GM23338 (cell line): ENCODE measurements at regions not wholly inside any gene's neighbourhood (a gene's known extent, or its start where the extent isn't known, plus 50 kb on each side); places are given as distances from the start of the nearest gene placed in this dataset.

Experiments
- ATAC-seq: fragments of 200-7000 bp; cut with Tn5 transposase; 3 replicates; pipeline ENCODE4 v1.9.1; 2020
- DNase-seq: peaks from one replicate; pipeline ENCODE4 v3.0.0-alpha.2; 2015; ENCODE audit warnings: low spot score
- H2AFZ ChIP-seq: fragments of 200-600 bp; sonication (generic); 2 replicates; pipeline ENCODE4 v1.8.0; 2016; ENCODE audit warnings: antibody characterized with exemption, mild to moderate bottlenecking, moderate library complexity
- H3F3A ChIP-seq: fragments of 200-600 bp; sonication (generic); replicated peaks from 2 replicates; pipeline ENCODE4 v1.8.0; 2017; ENCODE audit warnings: antibody characterized with exemption, mixed run types, low read depth
- H3K27ac ChIP-seq: fragments of 200-600 bp; sonication (generic); 2 replicates; pipeline ENCODE4 v1.6.1; 2016; ENCODE audit warnings: low read depth
- H3K27me3 ChIP-seq: fragments of 200-600 bp; sonication (generic); 2 replicates; pipeline ENCODE4 v1.8.0; 2016; ENCODE audit warnings: mild to moderate bottlenecking, mixed run types, moderate library complexity; ENCODE audit not compliant: insufficient read depth
- H3K36me3 ChIP-seq: fragments of 200-600 bp; sonication (generic); 2 replicates; pipeline ENCODE4 v1.8.0; 2016; ENCODE audit warnings: mild to moderate bottlenecking; ENCODE audit not compliant: insufficient read depth
- H3K4me1 ChIP-seq: fragments of 200-600 bp; sonication (generic); 2 replicates; pipeline ENCODE4 v1.8.0; 2016; ENCODE audit warnings: mild to moderate bottlenecking, moderate library complexity; ENCODE audit not compliant: insufficient read depth
- H3K4me2 ChIP-seq: fragments of 200-600 bp; sonication (generic); 2 replicates; pipeline ENCODE4 v1.7.1; 2017; ENCODE audit warnings: mixed run types
- H3K4me3 ChIP-seq: fragments of 200-600 bp; sonication (generic); 2 replicates; pipeline ENCODE4 v1.6.1; 2016; ENCODE audit warnings: mixed run types
- H3K79me2 ChIP-seq: fragments of 200-600 bp; sonication (generic); replicated peaks from 2 replicates; pipeline ENCODE4 v1.8.0; 2017; ENCODE audit warnings: mild to moderate bottlenecking; ENCODE audit not compliant: insufficient read depth
- H3K9me2 ChIP-seq: fragments of 200-600 bp; sonication (generic); 2 replicates; pipeline ENCODE4 v1.8.0; 2017; ENCODE audit not compliant: insufficient read depth
- H4K20me1 ChIP-seq: fragments of 200-600 bp; sonication (generic); replicated peaks from 2 replicates; pipeline ENCODE4 v1.8.0; 2017; ENCODE audit warnings: mild to moderate bottlenecking; ENCODE audit not compliant: insufficient read depth
- H3K27ac Mint-ChIP-seq: 2 replicates; pipeline ENCODE4 v1.8.0; 2020; ENCODE audit warnings: inconsistent platforms, mild to moderate bottlenecking, moderate library complexity, mixed read lengths
- H3K27me3 Mint-ChIP-seq: 3 replicates; pipeline ENCODE4 v1.8.0; 2022; ENCODE audit warnings: low read depth, mild to moderate bottlenecking, moderate library complexity, mixed read lengths, inconsistent platforms; ENCODE audit not compliant: insufficient read depth, poor library complexity
- H3K36me3 Mint-ChIP-seq: 3 replicates; pipeline ENCODE4 v1.8.0; 2021; ENCODE audit warnings: low read depth, mild to moderate bottlenecking, inconsistent platforms, moderate library complexity, mixed read lengths
- H3K4me1 Mint-ChIP-seq: 3 replicates; pipeline ENCODE4 v1.8.0; 2020; ENCODE audit warnings: mild to moderate bottlenecking, inconsistent platforms, mixed read lengths
- H3K4me3 Mint-ChIP-seq: 3 replicates; pipeline ENCODE4 v1.8.0; 2021; ENCODE audit warnings: moderate library complexity, mild to moderate bottlenecking, inconsistent platforms, mixed read lengths
- H3K9me3 Mint-ChIP-seq: 3 replicates; pipeline ENCODE4 v1.8.0; 2020; ENCODE audit warnings: moderate library complexity, mild to moderate bottlenecking, inconsistent platforms, mixed read lengths
- ETS1 ChIP-seq: IDR thresholded peaks from 2 replicates; pipeline ENCODE4 v1.6.1; 2016; ENCODE audit warnings: antibody characterized with exemption
- JUNB ChIP-seq: IDR thresholded peaks from one replicate; pipeline ENCODE4 v1.6.1; 2016; ENCODE audit warnings: antibody characterized with exemption; ENCODE audit not compliant: unreplicated experiment
- NANOG ChIP-seq: IDR thresholded peaks from 2 replicates; pipeline ENCODE4 v1.6.1; 2016; ENCODE audit warnings: antibody characterized with exemption, borderline replicate concordance
- STAT1 ChIP-seq: IDR thresholded peaks from one replicate; pipeline ENCODE4 v1.6.1; 2016; ENCODE audit warnings: antibody characterized with exemption; ENCODE audit not compliant: unreplicated experiment
- ZNF331 ChIP-seq: fragments of 250-450 bp; sonication (Bioruptor Pico); IDR thresholded peaks from 2 replicates; pipeline ENCODE4 v1.5.0; 2020; ENCODE audit warnings: low read depth, mild to moderate bottlenecking, moderate library complexity
- TF ChIP-seq, protein P1 (sequence below): fragments of 250-450 bp; sonication (Bioruptor Pico); IDR thresholded peaks from 2 replicates; pipeline ENCODE4 v1.5.0; 2020; ENCODE audit warnings: mild to moderate bottlenecking, moderate library complexity

- TF ChIP-seq, protein P1, sequence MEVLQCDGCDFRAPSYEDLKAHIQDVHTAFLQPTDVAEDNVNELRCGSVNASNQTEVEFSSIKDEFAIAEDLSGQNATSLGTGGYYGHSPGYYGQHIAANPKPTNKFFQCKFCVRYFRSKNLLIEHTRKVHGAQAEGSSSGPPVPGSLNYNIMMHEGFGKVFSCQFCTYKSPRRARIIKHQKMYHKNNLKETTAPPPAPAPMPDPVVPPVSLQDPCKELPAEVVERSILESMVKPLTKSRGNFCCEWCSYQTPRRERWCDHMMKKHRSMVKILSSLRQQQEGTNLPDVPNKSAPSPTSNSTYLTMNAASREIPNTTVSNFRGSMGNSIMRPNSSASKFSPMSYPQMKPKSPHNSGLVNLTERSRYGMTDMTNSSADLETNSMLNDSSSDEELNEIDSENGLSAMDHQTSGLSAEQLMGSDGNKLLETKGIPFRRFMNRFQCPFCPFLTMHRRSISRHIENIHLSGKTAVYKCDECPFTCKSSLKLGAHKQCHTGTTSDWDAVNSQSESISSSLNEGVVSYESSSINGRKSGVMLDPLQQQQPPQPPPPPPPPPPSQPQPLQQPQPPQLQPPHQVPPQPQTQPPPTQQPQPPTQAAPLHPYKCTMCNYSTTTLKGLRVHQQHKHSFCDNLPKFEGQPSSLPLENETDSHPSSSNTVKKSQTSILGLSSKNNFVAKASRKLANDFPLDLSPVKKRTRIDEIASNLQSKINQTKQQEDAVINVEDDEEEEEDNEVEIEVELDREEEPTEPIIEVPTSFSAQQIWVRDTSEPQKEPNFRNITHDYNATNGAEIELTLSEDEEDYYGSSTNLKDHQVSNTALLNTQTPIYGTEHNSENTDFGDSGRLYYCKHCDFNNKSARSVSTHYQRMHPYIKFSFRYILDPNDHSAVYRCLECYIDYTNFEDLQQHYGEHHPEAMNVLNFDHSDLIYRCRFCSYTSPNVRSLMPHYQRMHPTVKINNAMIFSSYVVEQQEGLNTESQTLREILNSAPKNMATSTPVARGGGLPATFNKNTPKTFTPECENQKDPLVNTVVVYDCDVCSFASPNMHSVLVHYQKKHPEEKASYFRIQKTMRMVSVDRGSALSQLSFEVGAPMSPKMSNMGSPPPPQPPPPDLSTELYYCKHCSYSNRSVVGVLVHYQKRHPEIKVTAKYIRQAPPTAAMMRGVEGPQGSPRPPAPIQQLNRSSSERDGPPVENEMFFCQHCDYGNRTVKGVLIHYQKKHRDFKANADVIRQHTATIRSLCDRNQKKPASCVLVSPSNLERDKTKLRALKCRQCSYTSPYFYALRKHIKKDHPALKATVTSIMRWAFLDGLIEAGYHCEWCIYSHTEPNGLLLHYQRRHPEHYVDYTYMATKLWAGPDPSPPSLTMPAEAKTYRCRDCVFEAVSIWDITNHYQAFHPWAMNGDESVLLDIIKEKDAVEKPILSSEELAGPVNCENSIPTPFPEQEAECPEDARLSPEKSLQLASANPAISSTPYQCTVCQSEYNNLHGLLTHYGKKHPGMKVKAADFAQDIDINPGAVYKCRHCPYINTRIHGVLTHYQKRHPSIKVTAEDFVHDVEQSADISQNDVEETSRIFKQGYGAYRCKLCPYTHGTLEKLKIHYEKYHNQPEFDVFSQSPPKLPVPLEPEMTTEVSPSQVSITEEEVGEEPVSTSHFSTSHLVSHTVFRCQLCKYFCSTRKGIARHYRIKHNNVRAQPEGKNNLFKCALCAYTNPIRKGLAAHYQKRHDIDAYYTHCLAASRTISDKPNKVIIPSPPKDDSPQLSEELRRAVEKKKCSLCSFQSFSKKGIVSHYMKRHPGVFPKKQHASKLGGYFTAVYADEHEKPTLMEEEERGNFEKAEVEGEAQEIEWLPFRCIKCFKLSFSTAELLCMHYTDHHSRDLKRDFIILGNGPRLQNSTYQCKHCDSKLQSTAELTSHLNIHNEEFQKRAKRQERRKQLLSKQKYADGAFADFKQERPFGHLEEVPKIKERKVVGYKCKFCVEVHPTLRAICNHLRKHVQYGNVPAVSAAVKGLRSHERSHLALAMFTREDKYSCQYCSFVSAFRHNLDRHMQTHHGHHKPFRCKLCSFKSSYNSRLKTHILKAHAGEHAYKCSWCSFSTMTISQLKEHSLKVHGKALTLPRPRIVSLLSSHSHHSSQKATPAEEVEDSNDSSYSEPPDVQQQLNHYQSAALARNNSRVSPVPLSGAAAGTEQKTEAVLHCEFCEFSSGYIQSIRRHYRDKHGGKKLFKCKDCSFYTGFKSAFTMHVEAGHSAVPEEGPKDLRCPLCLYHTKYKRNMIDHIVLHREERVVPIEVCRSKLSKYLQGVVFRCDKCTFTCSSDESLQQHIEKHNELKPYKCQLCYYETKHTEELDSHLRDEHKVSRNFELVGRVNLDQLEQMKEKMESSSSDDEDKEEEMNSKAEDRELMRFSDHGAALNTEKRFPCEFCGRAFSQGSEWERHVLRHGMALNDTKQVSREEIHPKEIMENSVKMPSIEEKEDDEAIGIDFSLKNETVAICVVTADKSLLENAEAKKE (CRISPR knock-in tag): no peak
Observed at GRCh38 chr4:138521809-138522208, 279.7 kb upstream of the SLC7A11 start (continued).

DNA sequence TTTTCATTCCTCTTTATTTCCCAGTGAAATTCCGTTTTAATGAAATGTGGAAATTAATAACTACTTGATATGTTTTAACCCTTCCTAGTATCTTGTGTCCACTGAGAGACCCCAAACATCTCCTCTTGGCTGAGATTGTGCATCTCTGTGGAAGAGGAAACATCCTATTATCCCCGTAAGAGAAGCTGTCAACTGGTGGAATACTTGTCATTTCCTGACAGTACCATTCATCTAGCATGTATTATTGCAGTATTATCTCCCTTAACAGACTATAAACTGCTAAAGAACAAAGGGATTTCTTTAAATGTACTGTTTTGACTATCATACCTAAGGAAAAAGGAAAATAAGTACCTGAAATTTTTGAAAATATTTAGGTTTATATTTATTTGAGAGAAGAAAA lies 277.3 kb upstream of the SLC7A11 start:
- Histone ChIP-seq H3K27me3 (no peaks in the 10 kb centered on the region), H3K4me1 (no peaks in the 10 kb centered on the region), H3K27ac (no peak overlapping the region), H3K4me3 (no peak overlapping the region), H3K79me2 (no peaks in the 10 kb centered on the region), H3F3A (no peaks in the 10 kb centered on the region), H2AFZ (no peak overlapping the region), H3K4me2 (no peak overlapping the region), H3K9me2 (no peaks in the 10 kb centered on the region), H4K20me1 (no peaks in the 10 kb centered on the region), H3K36me3 (no peaks in the 10 kb centered on the region)
- DNase-seq (no peak), ATAC-seq (no peak)
- Mint-ChIP-seq H3K27ac (no peak overlapping the region), H3K4me1 (no peaks in the 10 kb centered on the region), H3K9me3 (peaks cover 2% of the 10 kb centered on the region; the same call in 1 of the 3 replicates), H3K4me3 (no peak overlapping the region), H3K36me3 (no peaks in the 10 kb centered on the region), H3K27me3 (peaks cover 2% of the 10 kb centered on the region)
- TF ChIP-seq STAT1 (no peak), ETS1 (no peak), NANOG (no peak), ZNF331 (CRISPR knock-in tag) (no peak), JUNB (no peak)
- TF ChIP-seq, protein P1 (CRISPR knock-in tag): no peak
